ENCODE measurements at regions not wholly inside any gene's neighbourhood (a gene's known extent, or its start where the extent isn't known, plus 50 kb on each side); places are given as distances from the start of the nearest gene placed in this dataset.

- TF ChIP-seq POLR2A (IDR thresholded peaks at IDR 0.05) = no peak
- TF ChIP-seq CTCF (IDR thresholded peaks at IDR 0.05) = no peak
- no peak for TF ChIP-seq POLR2AphosphoS5 (IDR thresholded peaks at IDR 0.05)
These were observed 339.7 kb downstream of the KIF4B start for GRCh38 chr5:155353231-155353630.
